ENCODE measurements at regions not wholly inside any gene's neighbourhood (a gene's known extent, or its start where the extent isn't known, plus 50 kb on each side); places are given as distances from the start of the nearest gene placed in this dataset.

- TF ChIP-seq ZBTB7A (IDR thresholded peaks at IDR 0.05; ENCODE audit: low read depth) (no peak), TAF1 (IDR thresholded peaks at IDR 0.05; ENCODE audit: low read depth) (no peak), TEAD4 (IDR thresholded peaks at IDR 0.05) (no peak), RAD21 (IDR thresholded peaks at IDR 0.05; ENCODE audit: low read depth) (no peak), REST (IDR thresholded peaks at IDR 0.05; ENCODE audit: low read depth) (no peak), USF1 (IDR thresholded peaks at IDR 0.05) (no peak), CEBPB (IDR thresholded peaks at IDR 0.05) (no peak), YY1 (IDR thresholded peaks at IDR 0.05; ENCODE audit: low read depth) (no peak), EP300 (IDR thresholded peaks at IDR 0.05; ENCODE audit: borderline replicate concordance) (no peak), NFIC (IDR thresholded peaks at IDR 0.05) (no peak), MAX (IDR thresholded peaks at IDR 0.05) (no peak), EGR1 (IDR thresholded peaks at IDR 0.05) (no peak)
Observed at GRCh38 chr15:62316413-62317060, 151.5 kb upstream of the C2CD4B start.

GRCh38 chr15:62320259-62320658 lies 155.2 kb upstream of the C2CD4B start:
- TF ChIP-seq YY1 (IDR thresholded peaks at IDR 0.05; ENCODE audit: low read depth) = no peak
- TF ChIP-seq REST (IDR thresholded peaks at IDR 0.05; ENCODE audit: low read depth) = no peak
- no peak for TF ChIP-seq TAF1 (IDR thresholded peaks at IDR 0.05; ENCODE audit: low read depth)
- TF ChIP-seq MAX (IDR thresholded peaks at IDR 0.05) = no peak
- no peak for TF ChIP-seq ZBTB7A (IDR thresholded peaks at IDR 0.05; ENCODE audit: low read depth)
- no peak for TF ChIP-seq EGR1 (IDR thresholded peaks at IDR 0.05)
- TF ChIP-seq CREB1 (IDR thresholded peaks at IDR 0.05; ENCODE audit: low read depth) = no peak
- TF ChIP-seq TCF12 (IDR thresholded peaks at IDR 0.05; ENCODE audit: low read depth) = no peak
- no peak for TF ChIP-seq NFIC (IDR thresholded peaks at IDR 0.05)
- no peak for TF ChIP-seq CEBPB (IDR thresholded peaks at IDR 0.05)
- no peak for TF ChIP-seq TEAD4 (IDR thresholded peaks at IDR 0.05)
- TF ChIP-seq USF1 (IDR thresholded peaks at IDR 0.05) = no peak
- TF ChIP-seq EP300 (IDR thresholded peaks at IDR 0.05; ENCODE audit: borderline replicate concordance) = no peak
- TF ChIP-seq RAD21 (IDR thresholded peaks at IDR 0.05; ENCODE audit: low read depth) = no peak
- no peak for TF ChIP-seq FOXM1 (IDR thresholded peaks at IDR 0.05; ENCODE audit: borderline replicate concordance, low read depth)

- TF ChIP-seq REST (IDR thresholded peaks at IDR 0.05; ENCODE audit: low read depth) (no peak), FOXM1 (IDR thresholded peaks at IDR 0.05; ENCODE audit: borderline replicate concordance, low read depth) (no peak), NFIC (IDR thresholded peaks at IDR 0.05) (no peak), TAF1 (IDR thresholded peaks at IDR 0.05; ENCODE audit: low read depth) (no peak), EP300 (IDR thresholded peaks at IDR 0.05; ENCODE audit: borderline replicate concordance) (no peak), TCF12 (IDR thresholded peaks at IDR 0.05; ENCODE audit: low read depth) (no peak), ZBTB7A (IDR thresholded peaks at IDR 0.05; ENCODE audit: low read depth) (no peak), RAD21 (IDR thresholded peaks at IDR 0.05; ENCODE audit: low read depth) (no peak), EGR1 (IDR thresholded peaks at IDR 0.05) (no peak)
Observed at GRCh38 chr15:62323353-62323890, 158.3 kb upstream of the C2CD4B start.

GRCh38 chr15:62324382-62324781 lies 159.3 kb upstream of the C2CD4B start:
- TF ChIP-seq EP300 (IDR thresholded peaks at IDR 0.05; ENCODE audit: borderline replicate concordance) (no peak), EGR1 (IDR thresholded peaks at IDR 0.05) (no peak), MAX (IDR thresholded peaks at IDR 0.05) (no peak), TAF1 (IDR thresholded peaks at IDR 0.05; ENCODE audit: low read depth) (no peak), REST (IDR thresholded peaks at IDR 0.05; ENCODE audit: low read depth) (no peak), YY1 (IDR thresholded peaks at IDR 0.05; ENCODE audit: low read depth) (no peak), CEBPB (IDR thresholded peaks at IDR 0.05) (no peak), TCF12 (IDR thresholded peaks at IDR 0.05; ENCODE audit: low read depth) (no peak), NFIC (IDR thresholded peaks at IDR 0.05) (no peak), ZBTB7A (IDR thresholded peaks at IDR 0.05; ENCODE audit: low read depth) (no peak), USF1 (IDR thresholded peaks at IDR 0.05) (no peak), FOXM1 (IDR thresholded peaks at IDR 0.05; ENCODE audit: borderline replicate concordance, low read depth) (no peak), TEAD4 (IDR thresholded peaks at IDR 0.05) (no peak), RAD21 (IDR thresholded peaks at IDR 0.05; ENCODE audit: low read depth) (no peak), CREB1 (IDR thresholded peaks at IDR 0.05; ENCODE audit: low read depth) (no peak)
